Germinal center (tissue), 1 donor: ENCODE measurements at regions not wholly inside any gene's neighbourhood (a gene's known extent, or its start where the extent isn't known, plus 50 kb on each side); places are given as distances from the start of the nearest gene placed in this dataset.
"Not testable (repeated sequence)": the region's sequence is repeated elsewhere in the genome, so short reads cannot be mapped to it uniquely, and the experiment has no call there.

Experiments used
- DNase-seq: peaks from one replicate; pipeline ENCODE4 v3.0.0; 2012; ENCODE audit warnings: mixed read lengths, low spot score

DNA sequence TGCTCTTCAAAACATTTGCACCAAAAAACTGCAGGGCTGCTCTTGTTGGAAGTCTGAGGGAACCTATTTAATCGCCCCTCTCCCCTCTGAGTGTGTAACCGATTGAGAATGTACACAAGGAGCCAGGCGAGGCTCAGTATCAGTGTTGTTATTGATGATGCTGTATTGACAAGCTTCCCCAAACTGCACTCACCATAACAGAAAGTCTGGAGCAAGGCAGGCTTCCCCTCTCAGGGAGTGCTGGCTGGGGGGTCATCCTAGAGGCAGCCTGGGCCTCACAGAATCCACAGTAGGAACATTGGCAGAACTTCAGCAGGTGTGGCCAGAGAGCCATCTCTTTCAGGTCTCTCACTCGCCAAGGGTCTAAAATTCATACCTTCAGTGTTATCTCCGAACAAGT, 58.1 kb upstream of the TUNAR start:
- DNase-seq: no peak

DNA sequence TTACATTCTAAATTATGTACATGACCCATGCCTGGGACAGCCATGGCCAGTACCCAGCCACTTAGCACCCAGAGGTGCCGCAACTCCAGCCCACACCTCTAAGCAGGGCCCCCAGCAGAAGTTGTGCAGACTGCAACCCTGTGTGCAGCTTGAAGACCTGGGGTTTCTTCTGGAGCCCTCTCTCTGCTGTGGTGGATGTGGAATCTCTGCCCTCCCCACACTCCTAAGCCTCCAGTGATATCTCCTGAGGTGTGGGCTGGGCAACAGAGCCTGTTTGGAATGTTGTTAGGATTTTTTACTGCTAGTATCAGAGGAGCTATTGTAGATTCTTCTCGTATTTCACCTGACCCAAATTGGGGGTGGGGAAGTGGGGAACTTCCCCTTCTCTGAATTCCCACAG, 59.4 kb upstream of the TUNAR start:
- DNase-seq: no peak

DNA sequence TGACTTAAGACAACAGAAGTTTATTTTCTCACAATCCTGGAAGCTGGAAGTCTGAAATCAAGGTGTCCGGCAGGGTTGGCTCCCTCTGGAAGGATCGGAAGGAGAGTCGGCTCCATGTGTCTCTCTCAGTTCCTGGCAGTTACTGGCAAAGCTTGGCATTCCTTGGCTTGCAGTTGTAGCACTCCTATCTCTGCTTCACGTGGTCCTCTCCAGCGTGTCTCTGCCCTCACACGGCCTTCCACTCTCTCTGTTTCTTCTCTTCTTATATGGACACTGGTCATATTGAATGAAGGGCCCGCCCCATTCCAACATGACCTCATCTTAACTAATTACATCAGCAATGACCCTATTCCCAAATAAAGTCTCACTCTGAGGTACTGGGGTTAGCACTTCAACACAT, 60.1 kb upstream of the TUNAR start:
- DNase-seq: no peak

DNA sequence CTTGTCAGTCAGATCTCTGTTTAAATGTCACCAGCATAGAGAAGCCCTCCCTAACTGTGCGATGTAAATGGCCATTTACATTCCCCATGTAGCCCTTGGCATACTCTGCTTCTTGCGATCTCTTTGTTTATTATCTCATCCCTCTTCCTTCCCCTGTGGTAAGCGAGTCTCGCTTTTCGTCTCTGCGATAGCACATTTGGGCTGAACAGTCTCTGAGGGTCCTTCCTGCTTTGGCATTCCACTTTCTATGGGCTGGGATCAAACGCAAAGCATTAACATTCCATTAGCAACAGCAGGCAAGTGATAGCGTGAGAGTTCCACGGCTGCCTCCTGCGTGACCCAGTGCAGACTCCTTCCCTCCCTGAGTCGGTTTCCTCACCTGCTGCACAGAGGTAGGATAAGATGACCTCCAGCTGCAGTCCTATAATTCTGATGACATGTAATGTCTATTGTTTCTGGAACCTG, 61.4 kb upstream of the TUNAR start:
- no peak for DNase-seq

DNA sequence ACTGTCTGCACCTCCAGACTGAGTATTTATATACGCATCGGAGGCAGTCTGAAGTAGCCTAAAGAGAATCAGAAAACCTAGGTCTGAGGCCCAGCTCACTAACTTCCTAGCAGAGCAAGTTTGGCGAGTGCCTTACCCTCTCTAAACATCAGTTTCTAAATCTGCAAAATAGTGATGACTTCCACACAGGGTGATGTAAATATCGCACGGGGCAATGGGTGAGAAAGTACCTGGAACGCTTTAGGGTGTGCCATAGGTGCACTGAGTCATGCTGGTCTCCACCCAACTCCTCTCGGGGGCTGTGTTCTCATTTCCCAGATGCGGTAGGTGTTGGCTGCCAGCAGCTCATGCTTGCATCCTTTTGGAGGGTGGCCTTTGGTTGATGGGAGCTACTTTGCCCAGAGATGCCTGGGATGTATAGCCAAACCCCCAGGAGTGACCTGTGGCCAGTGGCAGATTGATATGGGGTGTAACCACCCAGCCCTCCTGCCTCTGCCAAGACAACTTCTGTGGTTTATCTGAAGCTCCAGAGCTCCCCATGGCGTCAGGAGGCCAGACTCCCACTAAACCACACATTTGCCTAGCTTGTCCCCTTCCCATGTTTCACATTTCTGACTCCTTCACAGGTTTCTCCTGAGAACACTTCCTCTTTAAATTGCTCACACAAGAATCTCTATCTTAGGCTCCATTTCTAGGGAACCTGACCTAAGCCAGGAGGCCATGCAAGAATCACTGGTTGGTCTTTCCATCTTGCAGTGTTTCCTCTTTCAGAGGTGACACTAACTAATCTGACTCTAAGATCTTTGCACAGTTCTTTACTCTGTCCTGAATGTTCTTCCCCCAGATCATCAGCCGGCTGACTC, 62.0 kb upstream of the TUNAR start:
- DNase-seq: no peak

DNA sequence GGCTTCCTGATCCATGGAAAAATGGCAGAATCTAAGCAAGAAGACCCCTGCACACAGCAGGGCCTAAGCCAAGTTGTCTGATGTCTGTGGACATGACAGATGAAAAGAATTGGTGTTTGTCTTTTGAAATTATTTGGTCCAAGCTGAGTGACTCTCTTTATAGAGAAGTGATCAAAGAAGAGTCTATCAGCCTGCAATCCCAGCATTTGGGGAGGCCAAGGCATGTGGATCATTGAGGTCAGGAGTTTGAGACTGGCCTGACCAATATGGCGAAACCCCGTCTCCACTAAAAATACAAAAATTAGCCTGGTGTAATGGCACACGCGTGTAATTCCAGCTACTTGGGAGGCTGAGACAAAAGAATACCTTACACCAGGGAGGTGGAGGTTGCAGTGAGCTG, 64.8 kb upstream of the TUNAR start:
- no peak for DNase-seq

DNA sequence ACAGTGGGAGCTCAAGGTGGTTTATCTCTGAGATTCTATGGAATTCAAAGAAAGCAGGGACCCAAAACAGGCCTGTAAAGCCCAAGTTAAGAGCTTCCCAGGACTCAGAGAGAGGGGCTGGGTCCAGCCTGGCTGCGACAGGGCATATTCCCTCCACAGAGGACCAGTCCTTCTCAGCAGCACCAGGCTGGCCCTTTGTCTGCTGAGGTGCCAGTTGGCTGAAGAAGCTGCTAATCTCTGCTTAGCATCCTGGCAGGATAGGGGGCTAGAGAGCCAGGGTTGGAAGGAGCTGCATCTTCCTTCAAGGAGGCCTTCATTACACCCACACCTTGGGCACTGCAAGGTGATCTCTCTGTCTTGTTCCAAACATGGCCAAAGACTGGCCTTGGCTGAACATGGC, 68.3 kb upstream of the TUNAR start:
- no peak for DNase-seq

DNA sequence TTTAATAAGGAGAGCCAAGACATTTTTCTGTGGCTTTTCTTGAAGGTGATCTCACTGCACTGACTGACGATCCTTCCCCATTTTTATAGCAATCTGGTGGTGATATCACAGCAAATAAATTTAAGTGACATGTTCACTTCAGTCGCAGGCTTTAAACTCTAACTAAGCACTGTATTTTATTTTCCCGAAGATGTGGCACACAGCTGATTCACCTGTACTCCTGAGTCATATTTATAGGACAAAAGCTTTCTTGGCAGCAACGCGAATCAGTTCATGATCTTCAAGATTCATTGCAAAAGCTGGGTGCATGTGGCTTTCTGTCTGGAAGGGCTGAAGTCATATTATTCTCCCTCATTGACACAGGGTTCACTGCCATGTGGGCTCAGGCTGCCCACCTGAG, 79.8 kb upstream of the TUNAR start:
- DNase-seq: no peak

DNA sequence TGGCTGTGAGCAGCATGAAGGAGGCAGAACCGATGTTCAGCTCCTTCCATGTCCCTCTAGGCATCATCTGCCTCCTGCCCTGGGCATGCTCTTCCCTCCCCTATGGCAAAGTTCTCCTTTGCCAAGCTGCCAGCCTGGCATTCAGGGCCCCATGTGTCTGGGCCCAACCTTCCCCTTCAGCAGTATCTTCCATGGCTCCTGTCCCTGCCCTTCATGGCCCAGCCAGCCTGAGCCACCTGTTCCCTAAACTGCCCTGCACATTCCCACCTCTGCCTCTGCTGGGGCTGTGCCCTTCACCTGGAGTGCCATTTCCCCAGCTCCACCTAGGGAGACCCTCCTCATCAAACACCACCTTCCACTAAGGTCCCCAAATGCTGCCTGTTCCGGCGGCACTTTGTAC, 74.0 kb upstream of the TCL1A start:
- DNase-seq: no peak

DNA sequence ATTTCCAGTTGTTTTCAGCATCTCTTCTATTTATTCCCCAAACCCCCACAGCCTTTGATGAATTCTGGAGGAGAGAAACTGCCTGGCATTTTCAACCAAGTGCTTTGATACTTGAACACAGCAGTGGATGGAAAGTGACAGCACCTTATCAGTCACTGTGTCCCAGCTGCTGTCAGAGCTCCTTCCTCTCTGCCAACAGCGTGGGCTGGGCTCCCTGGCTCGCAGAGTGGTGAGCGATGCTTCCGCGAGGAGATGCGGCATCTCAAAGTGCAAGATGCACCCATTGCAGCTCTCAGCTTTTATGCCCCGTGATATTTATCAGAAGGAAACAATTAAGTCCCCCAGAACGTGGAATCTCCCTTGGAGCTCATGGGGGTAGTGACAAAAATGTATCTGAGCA, 72.6 kb upstream of the TCL1A start:
- no peak for DNase-seq

DNA sequence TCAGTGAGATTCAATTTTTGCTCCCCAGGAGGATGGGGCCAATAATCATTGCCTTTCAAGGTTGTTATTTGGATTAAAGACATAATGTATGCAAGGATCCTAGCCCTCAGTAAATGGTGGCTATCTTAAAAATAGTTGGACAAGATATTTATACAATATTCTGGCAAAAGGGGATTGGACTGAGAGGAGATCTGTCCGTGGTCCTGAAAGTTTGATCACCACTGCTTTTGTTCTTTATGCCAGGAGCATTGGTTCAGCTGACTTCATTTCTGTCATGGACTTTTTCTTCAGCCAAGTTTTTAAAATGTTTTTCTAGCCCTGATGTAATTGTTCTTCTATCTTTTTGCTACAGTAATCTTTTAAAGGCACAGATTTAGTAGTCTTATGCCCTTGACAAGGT, 70.2 kb upstream of the TCL1A start:
- DNase-seq: peak; percentile 18

DNA sequence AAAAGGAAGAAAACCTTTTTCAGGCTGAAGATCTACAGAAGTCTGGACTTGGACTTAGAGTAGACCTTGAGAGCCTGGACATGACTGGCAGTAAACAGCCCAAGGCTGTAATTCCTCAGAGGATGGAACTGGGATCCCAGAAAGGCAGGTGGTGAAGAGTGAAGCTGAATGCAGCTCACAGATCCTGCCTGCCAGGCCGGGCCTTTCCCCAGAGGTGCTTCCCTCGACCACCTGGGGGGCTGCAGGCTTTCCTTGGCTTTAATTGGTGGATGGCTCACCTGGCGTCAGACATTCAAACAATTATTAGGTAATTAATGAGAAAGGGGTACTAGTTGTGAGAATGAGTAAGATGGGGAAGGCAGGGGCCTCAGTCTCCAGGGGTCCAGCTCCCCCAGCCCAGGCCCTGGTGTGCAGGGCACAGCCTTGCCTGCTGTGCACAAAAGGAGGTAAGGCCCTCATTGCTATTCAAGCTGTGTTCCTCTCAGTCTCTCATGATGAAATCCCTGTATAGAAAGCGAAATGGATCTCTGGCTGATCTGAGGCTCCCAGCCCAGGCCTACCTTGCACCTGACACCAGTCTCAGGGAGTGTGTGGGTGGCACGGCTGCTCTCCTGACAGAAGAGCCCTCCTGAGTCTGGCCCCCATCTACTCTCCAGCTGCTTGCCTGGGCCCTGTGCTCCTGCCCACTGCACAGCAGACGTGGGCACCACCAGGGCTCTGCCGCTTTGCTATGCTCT, 63.0 kb upstream of the TCL1A start:
- DNase-seq: no peak

DNA sequence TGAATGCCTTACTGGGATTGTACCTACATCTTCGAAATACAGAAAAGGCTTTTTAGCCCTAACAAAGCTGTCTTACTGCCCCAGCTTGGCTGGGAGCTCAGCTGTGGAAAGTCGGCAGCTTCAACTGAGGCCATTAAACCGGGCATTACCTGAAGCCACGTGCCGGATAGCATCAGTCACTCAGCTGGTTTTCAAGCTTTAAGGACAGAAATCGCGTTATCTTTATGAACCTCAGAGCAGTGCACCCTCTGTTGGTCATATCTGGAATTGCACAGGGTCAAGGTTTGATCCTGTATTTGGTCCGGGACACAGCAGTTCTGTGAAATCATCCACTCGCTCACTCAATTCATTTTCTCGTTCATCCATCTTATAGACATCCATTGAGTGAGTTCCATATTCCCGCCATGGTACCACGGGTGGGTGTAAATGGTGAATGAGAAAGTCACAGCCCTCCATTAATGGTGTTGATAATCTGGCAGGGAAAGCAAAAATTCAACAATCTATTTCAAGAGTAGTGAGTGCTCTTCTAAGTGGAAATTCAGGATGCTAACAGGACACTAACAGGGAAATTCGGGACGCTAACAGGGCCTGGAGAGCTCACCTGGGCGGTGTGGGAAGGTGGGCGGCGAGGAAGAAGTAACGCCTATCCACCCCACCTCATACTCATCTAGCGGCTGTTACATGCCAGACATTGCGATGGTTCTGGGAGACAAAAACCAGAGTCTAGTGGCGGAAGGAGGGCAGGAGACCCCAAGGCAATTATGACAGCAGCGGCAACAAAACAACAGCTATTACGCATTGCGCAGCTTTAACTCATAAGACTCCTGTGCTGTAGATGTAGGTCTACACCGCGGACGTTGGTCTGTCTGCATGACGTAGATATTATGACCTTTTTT, 60.6 kb upstream of the TCL1A start:
- DNase-seq: peak; percentile 79

DNA sequence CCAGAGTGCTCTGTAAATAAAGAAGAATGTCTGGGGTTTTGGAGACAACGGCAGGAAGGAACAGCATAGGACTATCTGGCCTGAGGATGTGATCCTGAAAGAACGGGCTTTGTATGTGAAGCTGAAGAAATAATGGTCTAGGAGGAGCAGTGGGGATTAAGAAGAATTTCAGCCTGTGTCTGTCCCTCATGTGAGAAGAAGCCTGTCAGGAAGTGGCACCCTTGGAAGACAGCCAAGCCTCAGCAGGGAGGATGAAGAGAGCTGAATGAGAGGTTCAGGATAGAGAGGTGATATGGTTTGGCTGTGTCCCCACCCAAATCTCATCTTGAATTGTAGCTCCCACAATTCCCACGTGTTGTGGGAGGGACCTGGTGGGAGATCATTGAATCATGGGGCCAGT, 56.9 kb upstream of the TCL1A start:
- DNase-seq: no peak

DNA sequence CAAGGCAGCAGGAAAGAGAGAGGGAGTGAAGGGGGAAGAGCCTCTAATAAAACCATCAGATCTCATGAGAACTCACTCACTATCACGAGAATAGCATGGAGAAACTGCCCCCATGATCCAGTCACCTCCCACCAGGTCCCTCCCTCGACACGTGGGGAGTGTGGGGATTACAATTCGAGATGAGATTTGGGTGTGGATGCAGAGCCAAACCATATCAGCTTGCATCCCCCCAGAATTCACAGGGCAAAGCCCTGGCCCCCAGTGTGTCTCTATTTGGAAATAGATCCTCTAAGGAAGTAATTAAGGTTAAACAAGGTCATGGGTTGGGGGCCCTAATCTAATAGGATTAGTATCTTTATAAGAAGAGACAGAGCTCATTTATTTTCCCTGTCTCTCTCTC, 56.1 kb upstream of the TCL1A start:
- no peak for DNase-seq

DNA sequence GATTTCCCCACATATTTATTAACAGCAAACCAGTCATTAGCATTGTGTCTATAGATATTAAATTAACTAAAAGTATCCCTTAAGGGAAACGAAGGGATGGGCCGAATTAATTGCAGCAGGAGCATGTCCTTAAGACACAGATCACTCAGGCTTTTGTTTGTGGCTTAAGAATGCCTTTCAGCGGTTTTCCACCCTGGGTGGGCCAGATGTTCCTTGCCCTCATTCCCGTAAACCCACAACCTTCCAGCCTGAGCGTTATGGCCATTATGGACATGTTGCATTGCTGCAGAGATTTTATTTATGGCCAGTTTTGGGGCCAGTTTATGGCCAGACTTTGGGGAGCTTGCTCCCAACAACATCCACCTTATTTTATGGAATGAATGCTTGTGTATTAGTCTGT, 55.5 kb upstream of the TCL1A start:
- DNase-seq: not testable (repeated sequence)

DNA sequence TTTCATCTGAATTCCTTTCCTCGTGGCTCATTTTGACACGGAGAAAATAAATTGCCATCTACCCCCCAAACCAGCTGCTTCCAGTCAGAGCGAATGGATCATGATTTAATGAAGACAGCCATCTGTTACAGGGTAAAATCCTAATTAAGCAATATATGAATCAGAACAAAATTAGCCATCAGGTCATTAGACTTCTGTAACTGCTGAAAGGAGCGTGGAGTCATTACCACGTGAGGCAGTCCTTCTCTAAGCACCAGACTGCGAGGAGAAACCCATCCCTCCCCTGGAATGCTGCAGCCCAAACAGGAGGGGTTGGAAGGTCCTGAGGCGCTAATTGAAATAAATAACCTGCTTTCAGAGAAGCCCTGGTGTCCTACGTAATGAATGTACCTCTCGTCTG, 51.1 kb upstream of the TCL1A start:
- DNase-seq: no peak

DNA sequence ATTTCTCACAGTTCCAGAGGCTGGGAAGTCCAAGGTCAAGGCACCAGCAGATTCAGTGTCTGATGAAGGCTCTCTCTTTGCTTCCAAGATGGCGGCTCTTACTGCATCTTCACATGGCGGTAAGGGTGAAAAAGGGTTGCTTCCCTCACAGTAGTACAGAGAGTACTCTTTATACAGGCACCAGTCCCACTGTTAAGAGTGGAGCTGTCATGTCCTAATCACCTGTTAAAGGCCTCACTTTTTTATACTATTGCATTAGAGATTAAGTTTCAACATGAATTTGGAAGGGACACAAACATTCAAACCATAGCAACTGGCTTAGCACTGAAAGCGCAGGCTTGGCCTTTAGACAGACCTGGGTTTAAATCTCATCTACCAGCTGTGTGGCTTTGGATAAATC, 50.0 kb upstream of the TCL1A start:
- DNase-seq: no peak
